K562 (cell line): ENCODE measurements at regions not wholly inside any gene's neighbourhood (a gene's known extent, or its start where the extent isn't known, plus 50 kb on each side); places are given as distances from the start of the nearest gene placed in this dataset.

ENCODE experiments used
- CEBPG ChIP-seq, 3 experiments: fragments of 200-800 bp in 1 of 3; sonication (Bioruptor generic) in 1 of 3; sonication (generic) in 1 of 3; formaldehyde crosslinking in 1 of 3; IDR thresholded peaks in 2 of 3; conservative IDR thresholded peaks in 1 of 3; 2 replicates each; pipeline versions ENCODE4 v1.6.1 to v1.8.0; 2016 to 2022; ENCODE audit warnings: missing compliant biosample characterization in 2 of 3, missing genetic modification characterization in 2 of 3, mild to moderate bottlenecking in 1 of 3, missing genetic modification reagents in 1 of 3
- FOSL1 ChIP-seq: fragments of 200-800 bp; sonication (Bioruptor generic); conservative IDR thresholded peaks from 2 replicates; pipeline ENCODE4 v1.6.1; 2016; ENCODE audit warnings: missing genetic modification characterization, missing compliant biosample characterization
- JUND ChIP-seq, 2 experiments: IDR thresholded peaks; 2 replicates in 1 of 2; 3 replicates in 1 of 2; pipeline ENCODE4 v1.6.1; 2011; ENCODE audit warnings: borderline replicate concordance in 2 of 2, low read depth in 2 of 2, low read length in 2 of 2, improper control_type of control experiment in 1 of 2, missing biosample characterization in 1 of 2, missing genetic modification characterization in 1 of 2, missing genetic modification reagents in 1 of 2
- MCM3 ChIP-seq: fragments of 450-650 bp; IDR thresholded peaks from 2 replicates; pipeline ENCODE4 v1.6.1; 2016
- POLR2AphosphoS5 ChIP-seq: IDR thresholded peaks from 2 replicates; pipeline ENCODE4 v1.6.1; 2011; ENCODE audit warnings: mild to moderate bottlenecking, low read depth, low read length, moderate library complexity; ENCODE audit not compliant: control insufficient read depth, insufficient read depth
- PRMT5 ChIP-seq: sonication (generic); formaldehyde crosslinking; IDR thresholded peaks from 2 replicates; pipeline ENCODE4 v1.5.0; 2020; ENCODE audit warnings: missing genetic modification reagents
- RFX1 ChIP-seq: fragments of 450-650 bp; IDR thresholded peaks from 2 replicates; pipeline ENCODE4 v1.6.1; 2016; ENCODE audit warnings: mild to moderate bottlenecking, moderate library complexity
- SMC3 ChIP-seq: conservative IDR thresholded peaks from 2 replicates; pipeline ENCODE4 v1.6.1; 2011; ENCODE audit warnings: low read depth, low read length, improper control_type of control experiment; ENCODE audit not compliant: insufficient read depth
- TF ChIP-seq, protein P1 (sequence below), 2 experiments: fragments of 450-650 bp; formaldehyde crosslinking in 1 of 2; IDR thresholded peaks; 2 replicates each; pipeline versions ENCODE4 v1.4.0 to v1.6.1; 2014 to 2020; ENCODE audit warnings: mild to moderate bottlenecking in 2 of 2, borderline replicate concordance in 1 of 2, low read depth in 1 of 2
- TF ChIP-seq, protein P2 (sequence below), 2 experiments: fragments of 450-650 bp in 1 of 2; sonication (generic) in 1 of 2; formaldehyde crosslinking in 1 of 2; IDR thresholded peaks in 1 of 2; conservative IDR thresholded peaks in 1 of 2; 2 replicates each; pipeline versions ENCODE4 v1.6.1 to v1.8.1; 2016 to 2023; ENCODE audit warnings: mild to moderate bottlenecking in 2 of 2, moderate library complexity in 2 of 2, inconsistent platforms in 1 of 2, missing genetic modification reagents in 1 of 2
- TF ChIP-seq, protein P3 (sequence below): fragments of 450-650 bp; IDR thresholded peaks from 2 replicates; pipeline ENCODE4 v1.6.1; 2018; ENCODE audit not compliant: partially characterized antibody

DNA sequence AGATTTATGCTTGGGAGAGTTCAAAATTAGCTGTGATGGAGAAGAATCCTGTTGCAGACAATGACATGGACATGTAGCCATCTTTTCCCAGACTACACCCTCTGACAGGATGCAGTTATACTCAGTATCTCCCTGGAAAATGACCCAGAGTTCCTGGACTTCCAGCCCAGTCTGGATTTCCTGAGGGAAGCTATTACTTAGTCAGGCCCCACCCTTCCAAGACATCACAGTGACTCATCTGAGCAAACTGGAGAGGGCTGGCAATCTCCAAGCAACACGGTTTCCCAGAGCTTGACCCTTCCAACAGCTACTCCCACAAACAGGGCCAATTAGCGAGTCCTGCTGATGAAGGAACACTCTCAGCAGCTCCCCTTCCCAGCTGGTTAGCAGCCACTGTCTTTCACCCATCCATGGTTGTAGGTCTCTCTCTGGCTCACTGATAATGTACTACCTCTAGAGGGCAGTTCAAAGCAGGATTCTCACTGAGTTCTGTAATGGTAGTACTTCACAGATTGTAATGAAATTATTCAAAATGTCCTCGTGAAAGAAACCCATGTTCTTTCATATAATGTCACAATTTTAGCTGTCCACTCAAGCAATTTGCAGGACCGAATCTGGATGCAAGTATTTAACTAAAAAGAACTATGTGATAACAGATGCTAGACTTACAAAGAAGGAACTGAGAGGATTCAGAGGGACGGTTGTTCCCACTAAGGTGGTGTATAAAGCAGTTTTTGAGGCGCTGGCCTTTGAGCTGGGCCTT lies 110.2 kb downstream of the MDH1 start (continued):
- TF ChIP-seq, protein P1, sequence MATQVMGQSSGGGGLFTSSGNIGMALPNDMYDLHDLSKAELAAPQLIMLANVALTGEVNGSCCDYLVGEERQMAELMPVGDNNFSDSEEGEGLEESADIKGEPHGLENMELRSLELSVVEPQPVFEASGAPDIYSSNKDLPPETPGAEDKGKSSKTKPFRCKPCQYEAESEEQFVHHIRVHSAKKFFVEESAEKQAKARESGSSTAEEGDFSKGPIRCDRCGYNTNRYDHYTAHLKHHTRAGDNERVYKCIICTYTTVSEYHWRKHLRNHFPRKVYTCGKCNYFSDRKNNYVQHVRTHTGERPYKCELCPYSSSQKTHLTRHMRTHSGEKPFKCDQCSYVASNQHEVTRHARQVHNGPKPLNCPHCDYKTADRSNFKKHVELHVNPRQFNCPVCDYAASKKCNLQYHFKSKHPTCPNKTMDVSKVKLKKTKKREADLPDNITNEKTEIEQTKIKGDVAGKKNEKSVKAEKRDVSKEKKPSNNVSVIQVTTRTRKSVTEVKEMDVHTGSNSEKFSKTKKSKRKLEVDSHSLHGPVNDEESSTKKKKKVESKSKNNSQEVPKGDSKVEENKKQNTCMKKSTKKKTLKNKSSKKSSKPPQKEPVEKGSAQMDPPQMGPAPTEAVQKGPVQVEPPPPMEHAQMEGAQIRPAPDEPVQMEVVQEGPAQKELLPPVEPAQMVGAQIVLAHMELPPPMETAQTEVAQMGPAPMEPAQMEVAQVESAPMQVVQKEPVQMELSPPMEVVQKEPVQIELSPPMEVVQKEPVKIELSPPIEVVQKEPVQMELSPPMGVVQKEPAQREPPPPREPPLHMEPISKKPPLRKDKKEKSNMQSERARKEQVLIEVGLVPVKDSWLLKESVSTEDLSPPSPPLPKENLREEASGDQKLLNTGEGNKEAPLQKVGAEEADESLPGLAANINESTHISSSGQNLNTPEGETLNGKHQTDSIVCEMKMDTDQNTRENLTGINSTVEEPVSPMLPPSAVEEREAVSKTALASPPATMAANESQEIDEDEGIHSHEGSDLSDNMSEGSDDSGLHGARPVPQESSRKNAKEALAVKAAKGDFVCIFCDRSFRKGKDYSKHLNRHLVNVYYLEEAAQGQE (IDR thresholded peaks at IDR 0.05; ENCODE audit: borderline replicate concordance): peak; percentile 50; the same call in 1 of the 2 replicates
- TF ChIP-seq, protein P1 (CRISPR knock-in tag; IDR thresholded peaks at IDR 0.05; ENCODE audit: low read depth): no peak
- TF ChIP-seq PRMT5 (CRISPR knock-in tag): no peak
- TF ChIP-seq, protein P2, sequence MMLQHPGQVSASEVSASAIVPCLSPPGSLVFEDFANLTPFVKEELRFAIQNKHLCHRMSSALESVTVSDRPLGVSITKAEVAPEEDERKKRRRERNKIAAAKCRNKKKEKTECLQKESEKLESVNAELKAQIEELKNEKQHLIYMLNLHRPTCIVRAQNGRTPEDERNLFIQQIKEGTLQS (IDR thresholded peaks at IDR 0.05): peak; percentile 62; the same call in 1 of the 2 replicates
- TF ChIP-seq, protein P2 (CRISPR knock-in tag; conservative IDR thresholded peaks at IDR 0.05): no peak
- TF ChIP-seq, protein P3, sequence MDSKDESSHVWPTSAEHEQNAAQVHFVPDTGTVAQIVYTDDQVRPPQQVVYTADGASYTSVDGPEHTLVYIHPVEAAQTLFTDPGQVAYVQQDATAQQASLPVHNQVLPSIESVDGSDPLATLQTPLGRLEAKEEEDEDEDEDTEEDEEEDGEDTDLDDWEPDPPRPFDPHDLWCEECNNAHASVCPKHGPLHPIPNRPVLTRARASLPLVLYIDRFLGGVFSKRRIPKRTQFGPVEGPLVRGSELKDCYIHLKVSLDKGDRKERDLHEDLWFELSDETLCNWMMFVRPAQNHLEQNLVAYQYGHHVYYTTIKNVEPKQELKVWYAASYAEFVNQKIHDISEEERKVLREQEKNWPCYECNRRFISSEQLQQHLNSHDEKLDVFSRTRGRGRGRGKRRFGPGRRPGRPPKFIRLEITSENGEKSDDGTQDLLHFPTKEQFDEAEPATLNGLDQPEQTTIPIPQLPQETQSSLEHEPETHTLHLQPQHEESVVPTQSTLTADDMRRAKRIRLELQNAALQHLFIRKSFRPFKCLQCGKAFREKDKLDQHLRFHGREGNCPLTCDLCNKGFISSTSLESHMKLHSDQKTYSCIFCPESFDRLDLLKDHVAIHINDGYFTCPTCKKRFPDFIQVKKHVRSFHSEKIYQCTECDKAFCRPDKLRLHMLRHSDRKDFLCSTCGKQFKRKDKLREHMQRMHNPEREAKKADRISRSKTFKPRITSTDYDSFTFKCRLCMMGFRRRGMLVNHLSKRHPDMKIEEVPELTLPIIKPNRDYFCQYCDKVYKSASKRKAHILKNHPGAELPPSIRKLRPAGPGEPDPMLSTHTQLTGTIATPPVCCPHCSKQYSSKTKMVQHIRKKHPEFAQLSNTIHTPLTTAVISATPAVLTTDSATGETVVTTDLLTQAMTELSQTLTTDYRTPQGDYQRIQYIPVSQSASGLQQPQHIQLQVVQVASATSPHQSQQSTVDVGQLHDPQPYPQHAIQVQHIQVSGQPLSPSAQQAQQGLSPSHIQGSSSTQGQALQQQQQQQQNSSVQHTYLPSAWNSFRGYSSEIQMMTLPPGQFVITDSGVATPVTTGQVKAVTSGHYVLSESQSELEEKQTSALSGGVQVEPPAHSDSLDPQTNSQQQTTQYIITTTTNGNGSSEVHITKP: peak; percentile 19
- peak; percentile 40 for TF ChIP-seq RFX1
- no peak for TF ChIP-seq MCM3
- no peak for TF ChIP-seq POLR2AphosphoS5
- peak; percentile 88 for TF ChIP-seq FOSL1 (tag)
- peak; percentile 59; the same call in 1 of the 2 replicates for TF ChIP-seq JUND (IDR thresholded peaks at IDR 0.05; ENCODE audit: borderline replicate concordance, low read depth, low read length)
- TF ChIP-seq JUND (tag; IDR thresholded peaks at IDR 0.05; ENCODE audit: borderline replicate concordance, low read depth, low read length): peak; percentile 11; the same call in 1 of the 3 replicates
- no peak for TF ChIP-seq CEBPG (CRISPR knock-in tag; IDR thresholded peaks at IDR 0.05)
- TF ChIP-seq CEBPG (tag; conservative IDR thresholded peaks at IDR 0.05 in 1 of 2, IDR thresholded peaks at IDR 0.05 in 1 of 2): peak in 1 of 2 experiments; percentile 65; a peak in 2 of 4 replicates
- 0 out of 2 replicates have a peak, but pooled peaks have one; percentile 17 for TF ChIP-seq SMC3
